ENCODE measurements at regions not wholly inside any gene's neighbourhood (a gene's known extent, or its start where the extent isn't known, plus 50 kb on each side); places are given as distances from the start of the nearest gene placed in this dataset.

- TF ChIP-seq EP300 (IDR thresholded peaks at IDR 0.05) (no peak), CTCF (IDR thresholded peaks at IDR 0.05) (no peak), POLR2A (IDR thresholded peaks at IDR 0.05) (no peak)
These were observed 380.7 kb downstream of the MATN1 start for GRCh38 chr1:30342535-30343141.
